ENCODE measurements at regions not wholly inside any gene's neighbourhood (a gene's known extent, or its start where the extent isn't known, plus 50 kb on each side); places are given as distances from the start of the nearest gene placed in this dataset.

DNA sequence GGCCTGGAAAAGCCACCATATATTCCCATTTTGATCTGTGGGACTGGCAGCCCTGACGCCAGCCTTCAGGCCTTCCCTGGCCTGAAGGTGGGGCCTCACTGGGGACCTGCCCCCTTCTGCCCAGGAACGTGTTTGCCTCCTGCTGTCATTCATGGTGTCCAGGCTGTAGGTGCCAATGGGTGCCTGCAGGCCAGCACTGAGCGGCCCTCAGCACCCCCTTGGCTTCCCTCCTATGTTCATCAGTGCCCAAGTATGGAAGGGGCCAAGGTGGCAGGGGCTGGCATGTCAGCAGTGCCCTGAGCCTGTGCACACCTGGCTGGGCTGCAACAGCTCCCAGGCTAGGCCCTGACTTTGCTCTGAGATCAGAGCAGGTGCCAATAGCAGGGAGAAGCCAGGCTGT is 800.3 kb upstream of the RAB6C start:
- dilution Hi-C loops (cut with MboI; ENCODE audit: extremely low pct_ligation_motif_present, low sequenced_read_pairs), result no loop called here

DNA sequence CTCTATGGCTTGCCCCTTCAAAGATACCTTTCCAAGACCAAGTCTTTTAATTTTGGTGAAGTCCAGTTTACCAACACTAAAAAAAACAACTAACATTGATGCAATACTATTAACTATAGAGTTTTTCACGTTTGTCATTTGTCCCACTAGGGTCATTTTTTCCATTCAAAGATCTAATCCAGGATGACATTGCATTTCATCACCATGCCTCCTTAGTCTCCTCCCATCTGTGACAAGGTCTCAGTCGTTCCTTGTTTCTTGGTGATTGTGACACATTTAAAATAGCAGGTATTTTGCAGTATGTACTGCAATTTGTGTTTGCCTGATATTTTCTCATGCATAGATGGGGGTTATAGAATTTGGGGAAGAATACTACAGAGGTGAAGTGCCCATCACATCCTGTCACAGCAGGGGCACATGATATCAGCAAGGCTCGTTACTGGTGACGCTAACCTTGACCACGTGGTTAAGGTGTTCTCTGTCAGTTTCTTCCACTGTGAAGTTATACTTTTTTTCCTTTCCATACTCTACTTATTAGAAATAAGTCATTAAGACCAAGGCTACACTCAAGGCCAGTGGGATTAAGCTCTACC is 799.2 kb upstream of the RAB6C start:
- H2AFZ ChIP-seq (ENCODE audit: low read depth, low read length), result no peak overlapping the region
- no peaks in the 10 kb centered on the region for H3K27me3 ChIP-seq (ENCODE audit: control insufficient read depth in 2 of 2, insufficient read depth in 2 of 2, low read length in 2 of 2)
- no peaks in the 10 kb centered on the region for H3K79me2 ChIP-seq (ENCODE audit: control insufficient read depth, insufficient read depth, low read length)
- no peaks in the 10 kb centered on the region for H4K20me1 ChIP-seq (replicated peaks; ENCODE audit: control insufficient read depth, extremely low read depth, insufficient read depth, low read length)
- ChIA-PET CTCF (no interaction called here), POLR2A (no interaction called here)
- H3K27ac ChIP-seq (ENCODE audit: insufficient read depth, low read depth, low read length), result no peak overlapping the region
- H3K9me1 ChIP-seq (replicated peaks; ENCODE audit: control insufficient read depth, extremely low read depth, insufficient read depth, low read length), result no peaks in the 10 kb centered on the region
- FAIRE-seq (no peak), DNase-seq (ENCODE audit: low read depth, low spot score) (no peak)
- intact Hi-C loops (cut with micrococcal nuclease), result no loop called here
- BruUV-seq (replicated peaks), result no TSS peak
- dilution Hi-C loops (cut with MboI; ENCODE audit: extremely low pct_ligation_motif_present, low sequenced_read_pairs), result no loop called here
- peaks cover 2% of the 10 kb centered on the region for H3K9me3 ChIP-seq (replicated peaks; ENCODE audit: control insufficient read depth, insufficient read depth, low read length)
- no peak overlapping the region for H3K9ac ChIP-seq (replicated peaks; ENCODE audit: extremely low read depth, insufficient read depth, low read length)
- TF ChIP-seq POLR2A (IDR thresholded peaks at IDR 0.05; ENCODE audit: low read depth, low read length), result no peak
- no peak for TF ChIP-seq MYC (IDR thresholded peaks at IDR 0.05; ENCODE audit: low read depth, low read length)
- TF ChIP-seq EZH2 (IDR thresholded peaks at IDR 0.05; ENCODE audit: borderline replicate concordance, low read depth, low read length, severe bottlenecking), result no peak
- TF ChIP-seq GATA2 (IDR thresholded peaks at IDR 0.05; ENCODE audit: insufficient read depth, insufficient read length, low read depth, low read length), result no peak
- TF ChIP-seq, protein P1, sequence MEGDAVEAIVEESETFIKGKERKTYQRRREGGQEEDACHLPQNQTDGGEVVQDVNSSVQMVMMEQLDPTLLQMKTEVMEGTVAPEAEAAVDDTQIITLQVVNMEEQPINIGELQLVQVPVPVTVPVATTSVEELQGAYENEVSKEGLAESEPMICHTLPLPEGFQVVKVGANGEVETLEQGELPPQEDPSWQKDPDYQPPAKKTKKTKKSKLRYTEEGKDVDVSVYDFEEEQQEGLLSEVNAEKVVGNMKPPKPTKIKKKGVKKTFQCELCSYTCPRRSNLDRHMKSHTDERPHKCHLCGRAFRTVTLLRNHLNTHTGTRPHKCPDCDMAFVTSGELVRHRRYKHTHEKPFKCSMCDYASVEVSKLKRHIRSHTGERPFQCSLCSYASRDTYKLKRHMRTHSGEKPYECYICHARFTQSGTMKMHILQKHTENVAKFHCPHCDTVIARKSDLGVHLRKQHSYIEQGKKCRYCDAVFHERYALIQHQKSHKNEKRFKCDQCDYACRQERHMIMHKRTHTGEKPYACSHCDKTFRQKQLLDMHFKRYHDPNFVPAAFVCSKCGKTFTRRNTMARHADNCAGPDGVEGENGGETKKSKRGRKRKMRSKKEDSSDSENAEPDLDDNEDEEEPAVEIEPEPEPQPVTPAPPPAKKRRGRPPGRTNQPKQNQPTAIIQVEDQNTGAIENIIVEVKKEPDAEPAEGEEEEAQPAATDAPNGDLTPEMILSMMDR (IDR thresholded peaks at IDR 0.05; ENCODE audit: extremely low read depth in 1 of 2, insufficient read depth in 1 of 2, low read depth in 1 of 2, low read length in 2 of 2), result no peak
- TF ChIP-seq JUN (IDR thresholded peaks at IDR 0.05; ENCODE audit: borderline replicate concordance, insufficient read depth, insufficient read length, low read depth), result no peak
- TF ChIP-seq, protein P2, sequence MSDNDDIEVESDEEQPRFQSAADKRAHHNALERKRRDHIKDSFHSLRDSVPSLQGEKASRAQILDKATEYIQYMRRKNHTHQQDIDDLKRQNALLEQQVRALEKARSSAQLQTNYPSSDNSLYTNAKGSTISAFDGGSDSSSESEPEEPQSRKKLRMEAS (IDR thresholded peaks at IDR 0.05; ENCODE audit: insufficient read depth, insufficient read length), result no peak
- no peak for TF ChIP-seq POLR2AphosphoS5 (IDR thresholded peaks at IDR 0.05; ENCODE audit: insufficient read depth, low read depth, low read length)
- no peak for TF ChIP-seq FOS (IDR thresholded peaks at IDR 0.05; ENCODE audit: borderline replicate concordance, insufficient read depth, low read length)
- H3K36me3 ChIP-seq (ENCODE audit: control insufficient read depth in 2 of 2, extremely low read depth in 1 of 2, insufficient read depth in 2 of 2, low read length in 2 of 2), result no peaks in the 10 kb centered on the region
- no peaks in the 10 kb centered on the region for H3K4me1 ChIP-seq (ENCODE audit: control insufficient read depth, extremely low read depth, insufficient read depth, low read length)
- H3K4me3 ChIP-seq (replicated peaks in 1 of 3; ENCODE audit: insufficient read depth in 1 of 3, low read depth in 1 of 3, low read length in 3 of 3), result no peak overlapping the region
- H3K4me2 ChIP-seq (ENCODE audit: insufficient read depth, low read length), result no peak overlapping the region

More for the DNA sequence above, 800.3 kb upstream of the RAB6C start:
- intact Hi-C loops (cut with micrococcal nuclease), result no loop called here
- DNase-seq (ENCODE audit: low read depth, low spot score), result no peak
- Histone ChIP-seq H3K4me2 (ENCODE audit: insufficient read depth, low read length) (no peak overlapping the region), H3K36me3 (ENCODE audit: control insufficient read depth in 2 of 2, extremely low read depth in 1 of 2, insufficient read depth in 2 of 2, low read length in 2 of 2) (no peaks in the 10 kb centered on the region), H3K4me3 (replicated peaks in 1 of 3; ENCODE audit: insufficient read depth in 1 of 3, low read depth in 1 of 3, low read length in 3 of 3) (no peak overlapping the region), H3K9me3 (replicated peaks; ENCODE audit: control insufficient read depth, insufficient read depth, low read length) (peaks cover 2% of the 10 kb centered on the region), H3K79me2 (ENCODE audit: control insufficient read depth, insufficient read depth, low read length) (no peaks in the 10 kb centered on the region), H3K27me3 (ENCODE audit: control insufficient read depth in 2 of 2, insufficient read depth in 2 of 2, low read length in 2 of 2) (no peaks in the 10 kb centered on the region), H2AFZ (ENCODE audit: low read depth, low read length) (no peak overlapping the region), H3K9me1 (replicated peaks; ENCODE audit: control insufficient read depth, extremely low read depth, insufficient read depth, low read length) (no peaks in the 10 kb centered on the region), H3K4me1 (ENCODE audit: control insufficient read depth, extremely low read depth, insufficient read depth, low read length) (no peaks in the 10 kb centered on the region), H3K9ac (replicated peaks; ENCODE audit: extremely low read depth, insufficient read depth, low read length) (no peak overlapping the region), H4K20me1 (replicated peaks; ENCODE audit: control insufficient read depth, extremely low read depth, insufficient read depth, low read length) (no peaks in the 10 kb centered on the region), H3K27ac (ENCODE audit: insufficient read depth, low read depth, low read length) (no peak overlapping the region)
- BruUV-seq (replicated peaks), result no TSS peak
- POLR2A ChIA-PET, result no interaction called here
- no peak for FAIRE-seq
- TF ChIP-seq, protein P1 (IDR thresholded peaks at IDR 0.05; ENCODE audit: extremely low read depth in 1 of 2, insufficient read depth in 1 of 2, low read depth in 1 of 2, low read length in 2 of 2), result no peak
- CTCF ChIA-PET, result no interaction called here
